Fibroblast of skin of abdomen (primary cell): ENCODE measurements at regions not wholly inside any gene's neighbourhood (a gene's known extent, or its start where the extent isn't known, plus 50 kb on each side); places are given as distances from the start of the nearest gene placed in this dataset.

Experiments
- DNase-seq: peaks from one replicate; pipeline ENCODE4 v3.0.0-alpha.2; 2013

- no peak for DNase-seq
Measured at GRCh38 chr18:38930881-38931753, 1365.5 kb upstream of the CELF4 start.

- DNase-seq = no peak
Measured at GRCh38 chr18:38923540-38923939, 1357.9 kb upstream of the CELF4 start.

DNA sequence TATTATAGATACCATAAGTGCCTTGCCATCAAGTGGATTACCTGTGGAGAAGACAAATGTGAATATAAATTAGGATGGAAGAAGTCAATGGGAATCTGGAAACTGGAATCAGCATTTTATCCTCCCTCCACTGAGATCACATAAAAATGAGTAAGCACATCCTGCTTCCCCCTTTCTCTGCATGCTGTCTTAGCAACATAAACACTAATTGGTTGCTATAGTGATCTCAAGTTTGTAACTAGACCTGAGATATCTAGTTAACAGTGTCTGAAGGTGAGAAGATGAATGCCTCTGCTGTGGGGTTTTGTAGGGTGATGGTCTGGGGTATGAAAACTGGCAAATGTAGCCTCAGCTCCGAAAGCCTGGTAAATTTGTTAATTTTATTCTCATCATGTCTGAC, 1357.5 kb upstream of the CELF4 start:
- no peak for DNase-seq

- DNase-seq = peak; percentile 16
Measured at GRCh38 chr18:38909972-38910371, 1344.4 kb upstream of the CELF4 start.

GRCh38 chr18:38902796-38903195, 1337.2 kb upstream of the CELF4 start:
- no peak for DNase-seq

DNA sequence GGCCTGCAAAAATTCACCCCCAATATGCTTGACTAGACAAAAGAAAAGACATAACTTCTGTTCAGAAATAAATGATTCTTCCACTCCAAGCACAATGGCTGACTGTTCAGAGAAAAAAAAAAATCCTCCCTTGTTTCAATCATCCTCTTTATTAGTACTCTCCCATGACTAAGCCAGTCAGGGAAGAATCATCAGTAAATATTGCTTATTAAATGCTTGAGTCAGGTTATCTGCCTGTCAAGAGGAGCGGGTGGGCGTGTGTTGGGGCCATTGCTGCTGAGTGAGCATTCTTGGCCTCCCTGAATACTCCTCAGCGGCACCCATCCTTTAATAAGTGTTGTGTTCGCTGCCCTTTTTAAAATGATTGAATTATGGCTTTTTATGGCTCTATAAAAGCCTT, 1334.8 kb upstream of the CELF4 start:
- no peak for DNase-seq

DNA sequence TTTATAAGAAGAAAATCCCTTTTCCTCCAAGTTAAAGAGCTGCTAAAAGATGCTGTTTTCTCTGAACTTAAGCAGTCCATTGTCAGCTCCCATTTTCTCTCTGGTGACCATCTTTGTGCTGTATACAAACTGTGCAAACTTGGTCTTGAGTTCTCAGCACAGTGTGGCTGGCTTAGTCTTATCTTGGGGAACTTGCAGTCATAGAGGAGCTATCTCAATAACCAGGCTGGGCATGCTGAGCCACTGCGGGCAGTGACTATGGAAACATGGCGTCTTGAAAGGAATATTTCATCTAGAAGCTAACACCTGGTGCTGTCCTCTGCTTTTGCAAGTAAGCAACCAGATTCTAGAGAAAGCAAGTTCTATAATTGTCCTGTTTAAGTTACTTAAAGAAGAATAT, 1334.4 kb upstream of the CELF4 start:
- no peak for DNase-seq

DNA sequence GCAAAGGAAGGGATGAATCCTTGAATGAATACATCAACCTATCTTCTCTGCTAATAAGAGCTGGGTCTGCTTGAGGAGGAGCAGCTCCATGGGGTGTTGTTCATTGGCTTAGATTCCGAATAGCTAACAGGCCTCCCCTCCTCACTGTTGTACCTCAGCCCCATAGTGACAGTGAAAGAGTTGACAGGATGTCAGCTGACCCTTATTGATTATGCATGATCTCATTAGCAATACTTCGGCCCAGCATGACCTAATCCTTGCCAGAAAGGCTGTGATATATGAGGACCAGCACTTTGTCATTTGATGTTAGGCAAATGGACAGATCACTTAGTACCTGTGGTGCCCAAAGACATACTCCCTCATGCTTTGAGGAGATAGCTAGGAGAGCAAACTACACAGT, 1333.7 kb upstream of the CELF4 start:
- DNase-seq = no peak

- no peak for DNase-seq
Measured at GRCh38 chr18:38898167-38898566, 1332.6 kb upstream of the CELF4 start.

- no peak for DNase-seq
Measured at GRCh38 chr18:38895560-38895959, 1330.0 kb upstream of the CELF4 start.

GRCh38 chr18:38887671-38888020, 1322.0 kb upstream of the CELF4 start:
- no peak for DNase-seq

- no peak for DNase-seq
Measured at GRCh38 chr18:38886861-38887670, 1321.5 kb upstream of the CELF4 start.

- DNase-seq = no peak
Measured at GRCh38 chr18:38886235-38886634, 1320.6 kb upstream of the CELF4 start.

DNA sequence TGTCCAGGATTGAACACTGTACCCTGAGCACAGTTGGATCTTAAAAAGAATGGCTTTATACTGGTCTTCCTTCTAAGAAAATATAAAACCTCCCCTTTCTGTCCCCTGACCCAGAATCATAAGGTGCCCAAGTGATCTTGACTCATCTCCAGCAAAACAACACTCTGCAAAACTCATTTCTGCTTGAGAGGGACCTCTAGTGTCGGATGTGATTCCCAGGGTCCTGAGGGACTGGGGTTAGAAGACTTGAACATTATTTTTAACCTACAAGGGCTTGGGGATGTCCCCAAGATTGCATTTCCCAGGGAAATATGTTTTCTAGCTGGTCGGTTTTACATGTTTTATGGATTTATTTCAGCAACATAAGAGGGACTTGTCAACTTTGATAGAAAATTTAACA, 1318.5 kb upstream of the CELF4 start:
- DNase-seq = no peak

GRCh38 chr18:38883111-38883510, 1317.5 kb upstream of the CELF4 start:
- DNase-seq = no peak

- no peak for DNase-seq
Measured at GRCh38 chr18:38879871-38880270, 1314.3 kb upstream of the CELF4 start.

DNA sequence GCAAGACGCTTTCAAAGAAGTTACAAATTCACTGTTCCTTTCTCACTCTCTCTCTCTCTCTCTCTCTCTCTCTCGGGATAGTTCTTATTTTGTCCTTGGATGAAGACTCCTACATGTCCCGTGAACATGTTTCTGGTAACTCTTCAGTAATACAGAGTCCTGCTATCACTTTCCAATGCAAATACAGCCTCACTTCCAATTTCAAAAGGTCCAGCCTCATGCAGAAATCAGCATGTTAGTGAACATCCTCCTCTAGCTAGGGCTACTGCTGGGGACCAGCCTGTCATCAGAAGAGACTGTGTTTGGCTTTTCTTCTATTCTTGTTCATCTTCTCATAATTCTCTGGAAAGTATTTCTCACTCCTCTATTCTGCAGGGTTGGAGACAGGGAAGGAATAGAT, 1306.7 kb upstream of the CELF4 start:
- no peak for DNase-seq

- DNase-seq = no peak
Measured at GRCh38 chr18:38868757-38869156, 1303.2 kb upstream of the CELF4 start.

GRCh38 chr18:38867680-38868079, 1302.1 kb upstream of the CELF4 start:
- DNase-seq = no peak

DNA sequence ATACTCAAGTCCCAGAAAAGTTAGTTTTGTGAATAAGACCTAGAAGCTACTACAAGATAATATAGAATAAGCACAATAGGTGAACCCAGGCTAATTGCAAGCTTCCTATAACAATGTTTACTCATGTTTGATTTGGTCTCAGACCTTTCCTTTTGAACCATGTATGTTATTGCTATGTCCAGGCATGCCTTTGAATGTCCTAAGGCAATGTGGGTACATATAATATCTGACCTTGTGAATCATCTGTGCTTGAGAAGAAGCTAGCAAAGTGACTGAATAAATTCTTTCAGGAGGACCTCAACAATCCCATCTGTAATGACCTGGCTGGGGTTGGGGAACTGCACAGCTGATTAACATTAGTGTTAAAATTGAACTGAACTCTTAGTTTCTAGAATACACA, 1285.9 kb upstream of the CELF4 start:
- DNase-seq = no peak

GRCh38 chr18:38847326-38847725, 1281.7 kb upstream of the CELF4 start:
- no peak for DNase-seq

GRCh38 chr18:38843291-38843690, 1277.7 kb upstream of the CELF4 start:
- DNase-seq = no peak

DNA sequence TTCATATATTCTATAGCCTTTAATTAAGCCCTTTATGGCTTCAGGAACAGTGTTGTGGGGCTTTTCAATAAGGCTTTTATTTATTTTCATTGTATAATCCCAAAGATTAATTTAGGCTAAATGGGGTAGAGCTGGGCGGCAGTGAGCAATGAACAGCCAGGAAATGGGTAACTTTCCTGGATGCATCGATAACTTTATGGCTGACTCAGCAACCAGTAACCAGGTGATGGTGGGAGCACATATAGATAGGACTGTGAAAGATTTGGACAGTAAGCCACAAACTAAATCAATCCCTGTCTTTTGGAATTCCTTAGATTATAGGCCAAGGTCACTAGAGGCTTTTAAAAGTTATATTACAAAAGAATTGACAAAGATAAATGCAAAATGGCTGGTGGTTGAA, 1260.6 kb upstream of the CELF4 start:
- DNase-seq = no peak

DNA sequence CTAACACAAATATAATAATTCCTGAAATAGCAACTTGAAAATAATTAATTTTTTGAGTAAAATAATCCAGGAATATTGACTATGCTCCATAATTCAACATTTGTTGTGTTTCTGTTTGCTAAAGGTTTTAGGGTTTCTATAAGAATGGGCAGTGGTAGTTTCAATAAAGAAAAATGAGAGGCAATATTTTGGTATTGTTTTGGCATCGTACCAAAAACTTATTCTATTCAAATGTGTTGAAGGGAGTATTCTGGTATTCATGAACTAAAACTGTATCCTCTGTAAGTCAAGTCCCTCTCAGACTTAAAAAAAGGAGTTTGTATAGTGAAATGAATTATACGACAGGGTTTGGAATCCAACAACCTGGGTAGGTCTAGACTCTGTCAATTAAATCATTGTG, 1245.6 kb upstream of the CELF4 start:
- no peak for DNase-seq
